ENCODE measurements at regions not wholly inside any gene's neighbourhood (a gene's known extent, or its start where the extent isn't known, plus 50 kb on each side); places are given as distances from the start of the nearest gene placed in this dataset.
A peak's percentile ranks its signal among the peaks of the same experiment; 100 is the strongest.

- no peak overlapping the region for H3K4me3 ChIP-seq
- no peak overlapping the region for H3K27ac ChIP-seq
Measured at GRCh38 chr15:62788224-62788623, 254.3 kb upstream of the TPM1 start.

DNA sequence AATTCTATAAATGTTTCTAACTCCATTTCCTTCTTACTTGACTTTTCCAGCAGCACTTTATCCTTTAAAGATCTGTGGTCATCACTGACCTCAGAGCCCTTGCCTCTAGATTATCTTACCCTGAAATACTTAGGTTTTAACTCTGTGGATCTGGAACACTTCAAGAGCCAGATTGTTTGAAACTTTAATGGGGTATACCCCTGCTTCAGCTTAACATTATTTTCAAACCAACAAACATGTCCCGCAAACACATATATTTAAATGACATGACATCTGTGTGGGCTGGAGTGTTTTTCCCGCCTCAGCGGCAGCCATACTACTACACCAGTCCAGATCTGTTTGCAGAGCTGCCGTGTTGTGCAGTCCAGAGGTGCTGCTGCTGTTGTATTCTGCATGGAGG lies 252.0 kb upstream of the TPM1 start:
- Histone ChIP-seq H3K27ac (no peak overlapping the region), H3K4me3 (no peak overlapping the region)

GRCh38 chr15:62791694-62792093 lies 250.9 kb upstream of the TPM1 start:
- Histone ChIP-seq H3K27ac (no peak overlapping the region), H3K4me3 (no peak overlapping the region)

GRCh38 chr15:62792986-62793751 lies 249.4 kb upstream of the TPM1 start:
- Histone ChIP-seq H3K27ac (no peak overlapping the region), H3K4me3 (no peak overlapping the region)

- H3K27ac ChIP-seq, result no peak overlapping the region
- no peak overlapping the region for H3K4me3 ChIP-seq
Measured at GRCh38 chr15:62793752-62794144, 248.8 kb upstream of the TPM1 start.

GRCh38 chr15:62795171-62795570 lies 247.4 kb upstream of the TPM1 start:
- no peak overlapping the region for H3K27ac ChIP-seq
- H3K4me3 ChIP-seq, result no peak overlapping the region

DNA sequence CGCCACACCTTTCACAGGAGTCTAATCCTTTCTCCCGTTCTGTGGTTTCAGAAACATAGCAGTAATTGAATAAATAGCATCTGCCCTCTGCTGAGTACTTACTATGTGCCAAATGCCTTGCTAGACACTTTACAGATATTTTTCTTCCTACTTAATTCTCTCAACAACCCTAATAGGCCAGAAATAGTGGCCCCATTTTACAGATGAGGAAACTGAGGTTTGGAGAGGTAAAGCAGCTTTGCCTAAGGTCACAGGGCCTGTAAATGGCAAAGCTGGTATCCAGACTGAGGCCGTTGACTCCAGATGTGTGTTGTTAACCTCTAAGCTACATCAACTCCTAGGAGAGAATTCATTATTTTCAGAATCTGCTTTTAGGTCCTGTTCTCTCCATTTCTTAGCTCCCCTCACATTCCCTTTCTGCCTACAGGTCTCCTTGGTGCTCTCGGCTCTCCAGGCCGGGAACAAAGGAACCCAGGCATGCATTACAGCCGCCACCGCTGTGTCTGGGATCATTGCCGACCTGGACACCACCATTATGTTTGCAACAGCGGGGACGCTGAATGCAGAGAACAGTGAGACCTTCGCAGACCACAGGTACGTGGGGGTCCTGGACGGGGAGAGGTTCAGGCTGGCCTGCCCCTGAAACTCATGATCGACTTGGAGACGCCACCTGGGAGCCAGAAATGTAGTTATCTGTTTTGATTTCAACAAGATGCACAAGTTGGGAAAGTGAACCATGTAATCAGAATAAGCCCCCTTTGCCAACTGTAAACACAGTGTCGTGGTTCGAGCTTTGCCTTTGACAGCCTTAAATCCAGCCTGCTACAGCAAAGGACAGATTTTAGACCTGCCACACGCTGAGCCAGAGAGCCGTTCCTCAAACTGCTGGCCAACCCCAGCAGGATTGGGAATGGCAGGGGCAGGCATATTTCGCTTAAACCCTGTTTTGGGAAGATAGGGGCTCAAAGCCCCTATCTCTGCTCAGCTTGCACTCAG lies 246.5 kb upstream of the TPM1 start:
- Histone ChIP-seq H3K27ac (no peak overlapping the region), H3K4me3 (no peak overlapping the region)

DNA sequence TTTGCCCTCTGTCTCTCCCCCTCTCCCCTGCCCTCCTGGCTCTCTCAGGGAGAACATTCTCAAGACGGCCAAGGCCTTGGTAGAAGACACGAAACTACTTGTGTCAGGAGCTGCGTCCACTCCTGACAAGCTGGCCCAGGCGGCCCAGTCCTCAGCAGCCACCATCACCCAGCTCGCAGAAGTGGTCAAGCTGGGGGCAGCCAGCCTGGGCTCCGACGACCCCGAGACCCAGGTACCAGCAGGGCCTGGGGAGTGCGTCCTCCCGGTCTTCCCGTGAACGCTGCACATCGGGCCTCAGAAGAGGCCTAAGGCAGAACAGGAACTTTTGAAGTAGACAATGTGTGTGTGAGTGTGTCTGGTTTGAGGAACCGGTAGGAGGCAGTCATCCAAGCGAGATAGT lies 245.4 kb upstream of the TPM1 start:
- no peak overlapping the region for H3K27ac ChIP-seq

GRCh38 chr15:62798536-62798935 lies 244.0 kb upstream of the TPM1 start:
- H3K27ac ChIP-seq, result no peak overlapping the region
- H3K4me3 ChIP-seq, result no peak overlapping the region

More for the DNA sequence above, 245.4 kb upstream of the TPM1 start:
- no peak overlapping the region for H3K4me3 ChIP-seq

DNA sequence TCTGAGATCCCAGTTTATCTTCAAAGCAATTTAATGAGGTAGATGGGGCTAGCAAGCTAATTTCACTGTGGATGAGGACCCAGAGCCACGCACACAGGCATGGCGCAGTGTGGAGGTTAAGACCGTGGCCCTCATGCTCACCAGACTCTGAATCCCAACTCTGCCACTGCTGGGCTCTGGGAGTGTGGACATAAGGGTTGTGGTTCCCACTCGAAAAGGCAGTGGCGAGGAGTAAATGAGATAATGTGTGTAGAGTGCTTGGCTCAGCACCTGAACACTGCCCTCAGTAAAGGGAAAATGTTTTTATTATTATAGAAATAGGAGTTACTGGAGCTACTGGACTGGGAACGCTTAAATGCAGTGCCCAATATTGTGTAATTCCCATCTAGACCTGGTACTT lies 243.5 kb upstream of the TPM1 start:
- no peak overlapping the region for H3K4me3 ChIP-seq
- H3K27ac ChIP-seq, result no peak overlapping the region

GRCh38 chr15:62799919-62800318 lies 242.6 kb upstream of the TPM1 start:
- H3K4me3 ChIP-seq, result no peak overlapping the region
- no peak overlapping the region for H3K27ac ChIP-seq

- Histone ChIP-seq H3K27ac (peak overlapping the region in 1 of 21 experiments; percentile 23), H3K4me3 (no peak overlapping the region)
Measured at GRCh38 chr15:62802612-62803011, 239.9 kb upstream of the TPM1 start.

DNA sequence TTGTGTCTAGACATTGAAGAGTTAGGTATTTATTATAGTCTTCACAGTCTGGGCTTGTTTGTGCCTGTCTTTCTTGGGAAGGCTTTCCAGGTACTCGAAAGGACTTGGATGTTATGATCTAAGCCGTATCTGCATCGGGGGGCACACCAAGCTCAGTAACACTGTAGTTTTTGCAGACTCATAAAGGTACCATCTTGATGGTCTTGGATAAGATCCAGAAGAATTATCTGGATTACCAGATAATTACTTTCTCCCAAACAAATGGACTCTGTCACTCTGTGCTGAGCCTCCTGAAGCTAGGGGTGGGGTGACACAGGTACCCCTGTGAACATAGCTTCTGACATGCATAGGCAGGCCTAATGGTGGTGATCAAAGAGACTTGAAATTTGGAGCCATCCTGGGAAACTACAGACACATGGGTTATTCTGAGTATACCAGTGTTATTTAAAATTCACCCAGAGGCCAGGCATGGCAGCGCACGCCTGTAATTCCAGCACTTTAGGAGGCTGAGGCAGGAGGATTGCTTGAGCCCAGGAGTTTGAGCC lies 238.6 kb upstream of the TPM1 start:
- Histone ChIP-seq H3K27ac (no peak overlapping the region), H3K4me3 (no peak overlapping the region)

DNA sequence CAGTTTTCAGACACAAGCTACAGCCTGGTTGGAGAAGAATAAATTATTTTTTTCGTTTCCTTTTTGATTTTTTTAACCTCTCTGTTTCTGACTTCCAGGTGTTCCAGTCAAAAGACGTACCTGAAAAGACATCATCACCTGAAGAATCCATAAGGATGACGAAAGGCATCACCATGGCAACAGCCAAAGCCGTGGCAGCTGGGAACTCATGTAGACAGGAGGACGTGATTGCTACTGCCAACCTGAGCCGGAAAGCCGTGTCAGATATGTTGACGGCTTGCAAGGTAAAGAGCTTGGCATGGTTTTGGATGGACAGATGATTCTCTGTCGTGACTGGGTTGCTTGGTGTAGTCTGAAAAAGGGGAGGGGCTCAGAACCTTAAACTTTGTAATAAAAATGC lies 237.0 kb upstream of the TPM1 start:
- Histone ChIP-seq H3K27ac (no peak overlapping the region), H3K4me3 (no peak overlapping the region)

- H3K4me3 ChIP-seq, result no peak overlapping the region
- H3K27ac ChIP-seq, result no peak overlapping the region
Measured at GRCh38 chr15:62807539-62808130, 234.9 kb upstream of the TPM1 start.

GRCh38 chr15:62809115-62809967 lies 233.2 kb upstream of the TPM1 start:
- H3K27ac ChIP-seq, result no peak overlapping the region
- no peak overlapping the region for H3K4me3 ChIP-seq

DNA sequence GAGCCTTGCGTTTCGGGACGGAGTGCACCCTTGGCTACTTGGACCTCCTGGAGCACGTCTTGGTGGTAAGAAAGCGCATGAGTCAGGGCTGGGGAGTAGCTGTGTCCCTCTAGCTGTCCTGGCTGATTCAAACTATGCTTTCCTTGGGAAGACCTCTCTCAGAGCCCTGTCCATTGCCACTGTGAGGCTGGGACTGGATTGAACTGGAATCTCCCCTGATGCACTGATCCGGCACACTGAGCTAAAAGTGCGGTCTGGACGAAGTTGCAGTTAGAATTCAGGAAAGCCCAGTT lies 232.6 kb upstream of the TPM1 start:
- H3K4me3 ChIP-seq, result no peak overlapping the region
- H3K27ac ChIP-seq, result no peak overlapping the region

- Histone ChIP-seq H3K27ac (no peak overlapping the region), H3K4me3 (no peak overlapping the region)
Measured at GRCh38 chr15:62812515-62812835, 230.1 kb upstream of the TPM1 start.

DNA sequence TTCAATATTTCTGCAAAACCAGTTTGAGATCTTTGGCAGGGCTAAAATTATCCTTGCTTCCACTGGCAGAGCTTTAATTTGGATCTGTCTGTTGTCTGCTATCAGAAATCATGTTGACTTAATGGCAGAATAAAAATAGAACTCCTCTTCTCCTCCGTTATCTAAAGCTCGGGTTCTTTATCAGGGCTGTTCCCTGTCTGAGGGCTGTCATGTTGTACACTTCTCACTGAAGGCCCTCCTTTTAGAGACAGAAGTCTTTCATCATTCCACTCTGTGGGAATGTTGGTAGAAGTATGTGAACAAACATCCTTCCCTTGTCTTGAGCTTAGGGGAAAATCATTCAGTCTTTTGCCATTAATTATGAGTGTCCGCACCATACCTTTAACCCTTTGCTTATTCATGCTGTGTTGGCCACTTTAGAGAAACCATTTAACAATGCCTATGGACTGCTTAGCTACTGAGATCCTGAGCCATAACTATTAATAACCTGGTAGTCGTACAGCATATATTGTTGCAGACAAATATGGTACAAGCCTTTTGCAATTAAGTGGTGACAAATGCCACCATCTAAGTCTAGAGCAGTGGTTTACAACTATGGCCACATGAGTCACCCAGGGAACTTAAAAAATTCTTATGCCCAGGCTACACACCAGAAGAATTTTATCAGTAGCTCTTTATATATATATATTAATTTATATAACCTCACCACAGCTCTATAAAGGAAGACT lies 226.0 kb upstream of the TPM1 start:
- Histone ChIP-seq H3K4me3 (no peak overlapping the region), H3K27ac (no peak overlapping the region)
